Neural crest cell (in vitro differentiated cells): ENCODE measurements at regions not wholly inside any gene's neighbourhood (a gene's known extent, or its start where the extent isn't known, plus 50 kb on each side); places are given as distances from the start of the nearest gene placed in this dataset.
"Not testable (repeated sequence)": the region's sequence is repeated elsewhere in the genome, so short reads cannot be mapped to it uniquely, and the experiment has no call there.

ENCODE experiments used
- DNase-seq: peaks from one replicate; pipeline ENCODE4 v3.0.0; 2021; ENCODE audit warnings: low read depth, mixed read lengths, low spot score
- H3K27ac Mint-ChIP-seq: one replicate; pipeline ENCODE4 v1.8.0; 2021; ENCODE audit warnings: mild to moderate bottlenecking, mixed read lengths; ENCODE audit not compliant: unreplicated experiment
- H3K27me3 Mint-ChIP-seq: 2 replicates; pipeline ENCODE4 v1.8.0; 2021; ENCODE audit warnings: low read depth, mild to moderate bottlenecking, mixed read lengths
- H3K36me3 Mint-ChIP-seq: 2 replicates; pipeline ENCODE4 v1.8.0; 2021; ENCODE audit warnings: low read depth, mild to moderate bottlenecking, mixed read lengths
- H3K4me1 Mint-ChIP-seq: 2 replicates; pipeline ENCODE4 v1.8.0; 2021; ENCODE audit warnings: mixed read lengths
- H3K4me3 Mint-ChIP-seq: one replicate; pipeline ENCODE4 v1.8.0; 2021; ENCODE audit warnings: mild to moderate bottlenecking, mixed read lengths
- H3K9me3 Mint-ChIP-seq: 2 replicates; pipeline ENCODE4 v1.8.0; 2021; ENCODE audit warnings: mixed read lengths
- CTCF ChIP-seq: fragments of 200-600 bp; sonication (generic); conservative IDR thresholded peaks from 2 replicates; pipeline ENCODE4 v1.5.0; 2021; ENCODE audit warnings: antibody characterized with exemption, mild to moderate bottlenecking

GRCh38 chr11:129751511-129751910, 64.1 kb upstream of the TMEM45B start:
- no peak overlapping the region for H3K4me3 Mint-ChIP-seq
- H3K36me3 Mint-ChIP-seq: peaks cover 7% of the 10 kb centered on the region
- peaks cover 16% of the 10 kb centered on the region for H3K9me3 Mint-ChIP-seq
- TF ChIP-seq CTCF: no peak
- H3K27me3 Mint-ChIP-seq: peaks cover 44% of the 10 kb centered on the region
- no peak for DNase-seq
- H3K4me1 Mint-ChIP-seq: no peaks in the 10 kb centered on the region
- H3K27ac Mint-ChIP-seq: no peak overlapping the region

GRCh38 chr11:129763569-129763968, 52.1 kb upstream of the TMEM45B start:
- peaks cover 11% of the 10 kb centered on the region for H3K27me3 Mint-ChIP-seq
- not testable (repeated sequence) for DNase-seq, H3K9me3 Mint-ChIP-seq, H3K27ac Mint-ChIP-seq, H3K4me3 Mint-ChIP-seq, H3K4me1 Mint-ChIP-seq, H3K36me3 Mint-ChIP-seq

GRCh38 chr11:129764204-129764603, 51.4 kb upstream of the TMEM45B start:
- peaks cover 14% of the 10 kb centered on the region for H3K27me3 Mint-ChIP-seq
- not testable (repeated sequence) for DNase-seq, H3K4me3 Mint-ChIP-seq, H3K27ac Mint-ChIP-seq, H3K36me3 Mint-ChIP-seq, H3K9me3 Mint-ChIP-seq, H3K4me1 Mint-ChIP-seq
